ENCODE measurements at regions not wholly inside any gene's neighbourhood (a gene's known extent, or its start where the extent isn't known, plus 50 kb on each side); places are given as distances from the start of the nearest gene placed in this dataset.

GRCh38 chr13:104256701-104257100 is 1190.5 kb upstream of the SLC10A2 start:
- TF ChIP-seq POLR2A (IDR thresholded peaks at IDR 0.05; ENCODE audit: low read depth, low read length), result no peak
- TF ChIP-seq POLR2AphosphoS5 (IDR thresholded peaks at IDR 0.05; ENCODE audit: low read depth, low read length), result no peak

All from GM12892 (cell line).